Medulla oblongata (tissue), 1 donor: ENCODE measurements at regions not wholly inside any gene's neighbourhood (a gene's known extent, or its start where the extent isn't known, plus 50 kb on each side); places are given as distances from the start of the nearest gene placed in this dataset.

ENCODE experiments used
- DNase-seq: peaks from one replicate; pipeline ENCODE4 v3.0.0-alpha.2; 2015; ENCODE audit errors: extremely low spot score

- DNase-seq = no peak
These were observed 52.5 kb upstream of the SUCLG2 start for GRCh38 chr3:67706934-67707333.

DNA sequence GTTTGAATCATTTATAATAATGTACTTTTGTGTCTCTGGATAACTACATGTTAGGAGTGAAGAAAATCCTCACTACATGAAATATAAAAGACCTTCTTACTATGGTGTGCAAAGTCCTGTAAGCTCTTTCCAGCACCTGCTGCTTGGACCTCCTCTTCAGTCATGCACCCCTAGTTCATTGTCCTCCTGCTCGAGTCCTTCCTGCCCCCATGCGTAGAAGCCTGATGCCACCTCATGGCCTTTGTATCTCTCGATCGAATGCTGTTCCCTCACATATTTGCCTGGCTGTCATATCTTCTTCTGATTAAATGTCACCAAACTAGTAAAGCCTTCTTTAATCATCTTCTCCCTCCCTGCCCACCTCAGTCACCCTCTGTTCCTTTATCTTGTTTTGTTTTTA lies 49.9 kb upstream of the SUCLG2 start:
- DNase-seq = no peak
